NCI-H748 treated with DMSO at 0.1 percent for 48 hours (cell line): ENCODE measurements at regions not wholly inside any gene's neighbourhood (a gene's known extent, or its start where the extent isn't known, plus 50 kb on each side); places are given as distances from the start of the nearest gene placed in this dataset.

Experiments
- DNase-seq: peaks from one replicate; lab custom pipeline; 2025; lab: John Stamatoyannopoulos, UW

DNA sequence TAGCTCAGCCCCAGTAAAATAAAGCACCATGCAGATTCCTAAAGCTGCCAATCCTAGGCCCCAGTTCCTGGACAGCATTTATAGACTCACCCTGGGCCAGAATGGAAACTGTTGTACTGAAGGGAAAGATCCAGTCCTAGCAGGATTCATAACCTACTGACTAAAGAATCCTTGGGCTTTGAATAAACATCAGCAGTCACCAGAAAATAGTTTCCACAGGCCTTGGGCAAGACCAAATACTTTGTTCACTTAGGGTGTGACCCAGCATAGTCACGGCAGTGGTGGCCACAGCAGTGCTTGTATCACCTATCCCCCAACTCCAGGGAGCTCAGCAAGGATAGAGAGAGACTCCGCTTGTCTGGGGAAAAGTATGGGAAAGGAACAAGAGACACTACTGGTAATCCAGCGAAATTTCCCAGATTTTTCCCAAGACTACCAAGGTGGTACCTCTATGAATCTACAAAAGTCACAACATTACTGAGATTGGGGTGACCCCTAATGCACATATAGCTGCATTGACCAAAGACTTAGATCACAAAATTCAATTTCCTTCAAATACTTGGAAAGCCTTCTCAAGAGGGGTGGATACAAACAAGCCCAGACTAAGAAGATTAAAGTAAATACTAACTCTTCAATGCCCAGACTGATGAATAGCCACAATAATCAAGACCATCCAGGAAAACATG lies 748.1 kb upstream of the LRATD1 start:
- DNase-seq: no peak

GRCh38 chr2:13901526-13901925 lies 731.0 kb upstream of the LRATD1 start:
- no peak for DNase-seq

- no peak for DNase-seq
Observed at GRCh38 chr2:13905831-13906230, 726.7 kb upstream of the LRATD1 start.

DNA sequence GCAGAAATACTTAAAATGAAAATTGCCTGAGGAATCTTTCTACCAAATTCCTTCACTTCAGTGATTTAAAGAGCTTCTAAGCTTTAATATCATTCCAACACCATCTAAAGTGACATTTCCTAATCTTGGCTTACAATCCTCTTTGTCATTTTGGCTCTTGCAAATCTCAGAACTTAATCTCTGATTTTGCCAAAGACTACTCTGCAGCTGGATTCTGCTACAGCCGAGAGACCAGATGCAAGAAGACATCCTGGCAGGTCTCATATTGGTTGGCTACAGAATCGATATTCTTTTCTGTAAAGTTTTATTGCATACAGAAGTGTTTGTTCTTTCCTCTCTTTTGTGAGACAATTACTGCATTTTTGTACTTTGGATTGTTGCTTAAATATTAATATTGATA lies 716.5 kb upstream of the LRATD1 start:
- no peak for DNase-seq

- no peak for DNase-seq
Observed at GRCh38 chr2:13917958-13918357, 714.6 kb upstream of the LRATD1 start.

DNA sequence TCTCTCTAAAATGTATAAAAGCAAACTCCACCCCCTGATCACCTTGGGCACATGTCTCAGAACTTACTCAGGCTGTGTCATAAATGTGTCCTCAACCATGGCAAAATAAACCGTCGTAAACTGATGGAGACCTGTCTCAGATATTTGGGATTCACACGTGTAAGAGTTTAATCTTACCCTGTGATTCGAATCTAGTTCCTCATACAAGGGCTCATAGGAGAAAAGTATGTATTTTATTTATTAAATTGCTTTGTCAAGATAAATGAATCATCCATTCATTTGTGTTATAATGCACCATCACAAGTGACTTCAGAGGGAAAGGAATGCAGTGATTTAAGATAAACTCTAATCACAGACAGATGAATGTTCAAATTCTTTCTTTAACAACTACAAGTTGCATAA lies 712.5 kb upstream of the LRATD1 start:
- no peak for DNase-seq

DNA sequence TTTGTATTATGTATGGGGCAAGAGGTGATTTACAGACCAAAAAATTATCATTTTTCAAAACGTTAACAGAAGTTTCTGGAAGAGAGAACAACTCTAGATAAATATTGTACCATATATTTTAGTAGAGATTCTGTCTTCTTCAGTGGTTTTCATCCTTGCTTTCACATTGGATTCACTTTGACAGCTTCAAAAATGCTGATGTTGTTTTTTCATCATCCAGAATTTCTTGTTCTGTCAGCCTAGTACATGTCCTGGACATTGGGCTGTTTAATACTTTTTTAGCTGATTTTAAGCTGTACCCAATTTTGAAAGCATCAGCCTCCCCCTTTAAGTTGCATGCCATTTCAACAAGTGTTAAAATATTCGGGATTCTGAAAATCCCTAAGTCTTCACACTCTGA lies 711.3 kb upstream of the LRATD1 start:
- DNase-seq: no peak

DNA sequence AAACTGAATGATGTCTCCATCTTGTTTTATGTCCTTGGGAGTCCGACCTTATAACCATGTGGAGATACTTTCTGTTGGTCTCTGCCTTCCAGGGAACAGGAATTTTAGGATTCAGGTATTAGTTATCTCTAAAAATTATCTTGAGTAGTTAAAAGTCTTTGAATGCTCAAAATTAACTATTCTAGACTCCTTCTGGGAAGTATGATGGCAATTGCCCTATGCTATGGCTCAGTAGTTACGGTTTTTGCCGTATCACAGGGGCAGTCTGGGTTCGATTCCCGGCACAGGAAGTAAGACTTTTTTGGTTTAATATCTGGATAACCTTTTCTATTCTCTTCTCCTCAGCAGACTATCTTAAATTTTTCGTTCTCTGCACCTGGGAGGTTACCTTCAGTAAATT lies 708.7 kb upstream of the LRATD1 start:
- no peak for DNase-seq

- no peak for DNase-seq
Observed at GRCh38 chr2:13942111-13942510, 690.4 kb upstream of the LRATD1 start.

- DNase-seq: no peak
Observed at GRCh38 chr2:13950761-13951160, 681.8 kb upstream of the LRATD1 start.

- DNase-seq: no peak
Observed at GRCh38 chr2:13968811-13969210, 663.7 kb upstream of the LRATD1 start.

GRCh38 chr2:13986119-13986720 lies 646.3 kb upstream of the LRATD1 start:
- DNase-seq: peak; percentile 58

DNA sequence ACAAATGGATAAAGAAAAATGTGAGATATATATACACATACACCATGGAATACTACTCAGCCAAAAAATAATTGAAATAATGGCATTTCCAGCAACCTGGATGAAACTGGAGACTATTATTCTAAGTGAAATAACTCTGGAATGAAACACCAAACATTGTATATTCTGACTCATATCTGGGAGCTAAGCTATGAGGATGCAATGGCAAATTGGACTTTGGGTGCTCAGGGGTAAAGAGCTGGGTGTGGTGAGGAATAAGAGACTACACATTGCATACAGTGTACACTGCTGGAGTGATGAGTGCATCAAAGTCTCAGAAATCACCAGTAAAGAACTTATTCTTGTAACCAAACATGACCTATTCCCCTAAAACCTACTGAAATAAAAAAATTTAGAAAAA lies 636.0 kb upstream of the LRATD1 start:
- DNase-seq: no peak

DNA sequence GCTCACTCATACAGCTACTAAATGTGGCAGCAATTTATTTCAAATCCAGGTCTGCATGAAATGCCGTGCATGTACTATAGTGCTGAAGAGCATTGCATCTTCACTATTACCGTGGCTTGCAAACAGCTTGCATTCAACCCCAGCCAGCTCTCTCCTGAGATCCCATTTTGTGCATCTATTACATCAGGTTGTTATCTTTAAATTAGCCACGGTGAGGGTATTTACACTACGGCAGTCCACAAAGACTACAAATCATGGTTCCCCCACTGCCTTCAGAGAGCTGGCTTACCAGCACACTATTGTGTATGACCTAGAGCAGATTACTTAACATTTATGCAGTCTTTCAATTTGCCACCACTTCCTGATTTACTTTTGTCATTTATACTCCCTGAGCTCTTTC lies 621.3 kb upstream of the LRATD1 start:
- no peak for DNase-seq

DNA sequence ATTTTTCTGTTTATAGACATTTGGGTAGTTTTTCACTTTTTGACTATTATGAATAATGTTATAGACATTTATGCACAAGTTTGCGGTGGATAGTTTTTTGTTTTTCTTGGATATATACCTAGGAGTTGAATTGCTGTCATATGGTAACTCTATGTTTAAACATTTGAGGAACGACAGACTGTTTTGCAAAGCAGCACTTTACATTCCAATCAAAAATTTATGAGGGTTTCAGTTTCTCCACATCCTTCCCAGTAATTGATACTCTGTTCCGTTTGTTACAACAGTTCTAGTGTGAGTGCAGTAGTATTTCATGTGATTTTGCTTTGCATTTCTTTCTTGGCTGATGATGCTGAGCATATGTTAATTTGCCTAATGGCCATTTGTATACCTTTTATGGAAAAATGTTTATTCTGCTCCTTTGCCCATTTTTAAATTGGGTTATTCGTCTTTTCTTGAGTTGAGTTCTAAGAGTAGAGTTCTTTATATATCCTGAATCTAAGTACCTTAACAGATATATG lies 617.3 kb upstream of the LRATD1 start:
- no peak for DNase-seq

- DNase-seq: no peak
Observed at GRCh38 chr2:14016289-14016955, 616.1 kb upstream of the LRATD1 start.

GRCh38 chr2:14018620-14019019 lies 613.9 kb upstream of the LRATD1 start:
- DNase-seq: no peak

- DNase-seq: no peak
Observed at GRCh38 chr2:14023558-14023957, 609.0 kb upstream of the LRATD1 start.

DNA sequence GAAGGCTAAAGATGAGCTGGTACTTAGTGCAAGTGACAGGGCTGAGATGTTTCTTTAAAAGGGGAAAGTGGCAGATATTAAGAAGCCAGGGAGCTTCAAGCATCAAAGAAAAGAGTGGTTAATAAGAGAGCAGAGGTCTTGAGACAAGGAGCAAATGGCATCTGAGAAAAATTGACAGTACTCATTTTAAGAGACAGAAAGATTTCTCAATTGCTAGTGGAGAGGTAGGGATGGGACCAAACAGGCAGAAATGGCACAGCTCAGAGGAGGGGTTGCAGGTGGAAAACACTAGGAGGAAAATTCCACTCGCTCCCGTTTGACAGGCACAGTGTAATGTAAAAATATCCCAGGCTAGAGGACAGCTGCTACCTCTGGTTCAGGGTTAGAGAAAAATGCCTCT lies 593.4 kb upstream of the LRATD1 start:
- DNase-seq: no peak

DNA sequence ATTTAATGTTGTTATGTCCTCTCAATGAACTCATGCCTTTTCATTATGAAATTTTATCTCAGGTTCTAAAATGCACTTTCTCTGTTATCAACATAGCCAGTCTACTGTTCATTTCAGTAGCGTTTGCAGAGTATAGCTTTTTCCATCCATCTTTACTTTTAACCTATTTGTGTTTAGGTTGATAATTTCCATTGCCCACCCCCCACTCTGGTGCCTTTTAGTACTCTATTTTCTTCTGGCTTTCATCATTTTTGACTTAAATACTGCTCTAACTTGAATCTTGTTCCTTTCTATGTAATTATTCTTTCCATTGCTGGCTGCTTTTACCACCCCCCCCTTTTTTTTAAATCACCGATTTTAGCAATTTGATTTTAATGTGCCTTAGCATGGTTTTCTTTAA lies 585.0 kb upstream of the LRATD1 start:
- no peak for DNase-seq

- no peak for DNase-seq
Observed at GRCh38 chr2:14051401-14051800, 581.1 kb upstream of the LRATD1 start.

DNA sequence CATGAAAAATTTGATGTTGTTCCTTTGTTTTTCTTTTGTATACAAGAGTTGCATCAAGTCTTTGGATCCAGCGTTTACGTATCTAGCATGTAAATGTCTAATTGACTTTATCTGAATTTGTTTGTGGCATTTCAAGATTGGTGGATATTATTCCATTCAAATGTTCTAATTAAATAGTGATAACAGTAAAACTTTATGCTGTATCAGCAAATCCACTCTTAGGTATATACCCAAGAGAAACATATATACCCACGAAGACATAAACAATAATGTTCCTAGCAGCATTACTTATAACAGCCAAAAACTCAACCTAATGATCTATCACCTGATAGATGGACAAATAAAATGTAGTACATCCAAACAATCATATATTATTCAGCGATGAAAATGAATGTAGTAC lies 579.4 kb upstream of the LRATD1 start:
- DNase-seq: no peak

DNA sequence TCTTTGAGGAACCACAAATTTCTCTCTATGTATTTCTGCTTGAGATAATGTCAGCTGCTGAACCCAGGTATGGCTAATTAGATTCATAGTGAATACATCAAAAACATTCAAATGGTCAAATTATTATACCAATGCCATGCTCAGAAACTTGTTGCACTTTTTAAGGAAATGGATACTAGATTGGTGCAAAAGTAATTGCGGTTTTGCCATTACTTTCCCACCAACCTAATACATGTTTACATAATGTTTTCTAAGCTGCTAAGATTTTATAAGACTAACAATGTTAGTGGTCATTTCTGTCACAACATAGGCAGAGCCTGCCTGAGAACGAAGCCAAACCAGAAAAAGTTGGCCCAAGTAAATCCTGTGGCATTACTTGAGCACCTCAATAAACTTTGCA lies 568.2 kb upstream of the LRATD1 start:
- DNase-seq: no peak
